CD14-positive monocyte (primary cell): ENCODE measurements at regions not wholly inside any gene's neighbourhood (a gene's known extent, or its start where the extent isn't known, plus 50 kb on each side); places are given as distances from the start of the nearest gene placed in this dataset.

Source experiments
- DNase-seq, 3 donors: peaks; one replicate each; pipeline ENCODE4 v3.0.0-alpha.2; 2011 to 2022
- H2AFZ ChIP-seq: 2 replicates; pipeline ENCODE4 v1.6.0; 2012; ENCODE audit warnings: mild to moderate bottlenecking, low read depth, low read length, inconsistent platforms; ENCODE audit not compliant: insufficient read depth, poor library complexity, severe bottlenecking
- H3K27ac ChIP-seq, 2 donors: 1 replicate in 1 of 2; 2 replicates in 1 of 2; pipeline ENCODE4 v1.5.1; 2012 to 2013; ENCODE audit warnings: low read length in 2 of 2, control low read depth in 1 of 2, inconsistent platforms in 1 of 2, low read depth in 1 of 2, mild to moderate bottlenecking in 1 of 2
- H3K27me3 ChIP-seq, 2 donors: one replicate each; pipeline versions ENCODE4 v1.6.0 to v1.6.1; 2011 to 2013; ENCODE audit warnings: low read length in 2 of 2; ENCODE audit not compliant: control insufficient read depth in 2 of 2, insufficient read depth in 2 of 2
- H3K36me3 ChIP-seq, 2 donors: replicated peaks in 1 of 2; 1 replicate in 1 of 2; 2 replicates in 1 of 2; pipeline versions ENCODE4 v1.5.1 to v1.6.1; 2012 to 2013; ENCODE audit warnings: low read length in 2 of 2, control low read depth in 1 of 2, inconsistent platforms in 1 of 2, mild to moderate bottlenecking in 1 of 2; ENCODE audit not compliant: insufficient read depth in 2 of 2, control insufficient read depth in 1 of 2
- H3K4me1 ChIP-seq, 2 donors: 1 replicate in 1 of 2; 2 replicates in 1 of 2; pipeline versions ENCODE4 v1.5.1 to v1.6.1; 2012 to 2013; ENCODE audit warnings: low read length in 2 of 2, control low read depth in 1 of 2, inconsistent platforms in 1 of 2, mild to moderate bottlenecking in 1 of 2, moderate library complexity in 1 of 2; ENCODE audit not compliant: insufficient read depth in 2 of 2, control insufficient read depth in 1 of 2
- H3K4me2 ChIP-seq: replicated peaks from 2 replicates; pipeline ENCODE3; 2012; ENCODE audit warnings: low read length, moderate library complexity, mild to moderate bottlenecking; ENCODE audit not compliant: poor library complexity, severe bottlenecking; ENCODE audit errors: extremely low read depth
- H3K4me3 ChIP-seq, 3 experiments: fragments of 200-600 bp in 1 of 3; sonication (generic) in 1 of 3; replicated peaks in 1 of 3; 1 replicate in 2 of 3; 2 replicates in 1 of 3; pipeline ENCODE4 v1.5.1; 2011 to 2013; ENCODE audit warnings: low read length in 3 of 3, mild to moderate bottlenecking in 3 of 3, control low read depth in 2 of 3, low read depth in 2 of 3, inconsistent platforms in 1 of 3, moderate library complexity in 1 of 3
- H3K79me2 ChIP-seq: 2 replicates; pipeline ENCODE4 v1.6.0; 2012; ENCODE audit warnings: mild to moderate bottlenecking, control low read depth, inconsistent platforms, low read length, moderate library complexity; ENCODE audit not compliant: insufficient read depth
- H3K9ac ChIP-seq: 2 replicates; pipeline ENCODE4 v1.6.0; 2017; ENCODE audit warnings: low read length, mild to moderate bottlenecking; ENCODE audit not compliant: insufficient read depth, poor library complexity, severe bottlenecking
- H3K9me3 ChIP-seq, 2 donors: replicated peaks in 1 of 2; 1 replicate in 1 of 2; 2 replicates in 1 of 2; pipeline versions ENCODE4 v1.5.1 to v1.6.1; 2012 to 2013; ENCODE audit warnings: low read length in 2 of 2, control low read depth in 1 of 2; ENCODE audit not compliant: control insufficient read depth in 1 of 2, insufficient read depth in 1 of 2
- H4K20me1 ChIP-seq: 2 replicates; pipeline ENCODE4 v1.6.0; 2012; ENCODE audit warnings: mild to moderate bottlenecking, low read length, control low read depth, moderate library complexity; ENCODE audit not compliant: insufficient read depth
- H3K27ac Mint-ChIP-seq, 7 donors: one replicate each; pipeline ENCODE4 v1.8.0; 2020; ENCODE audit warnings: mild to moderate bottlenecking in 7 of 7, mixed read lengths in 7 of 7, moderate library complexity in 6 of 7, inconsistent platforms in 2 of 7
- H3K27me3 Mint-ChIP-seq, 3 donors: one replicate each; pipeline ENCODE4 v1.8.0; 2021 to 2022; ENCODE audit warnings: low read depth in 3 of 3, mild to moderate bottlenecking in 3 of 3, mixed read lengths in 3 of 3, moderate library complexity in 3 of 3, inconsistent platforms in 1 of 3
- H3K36me3 Mint-ChIP-seq, 2 donors: one replicate each; pipeline ENCODE4 v1.8.0; 2020; ENCODE audit warnings: mixed read lengths in 2 of 2, inconsistent platforms in 1 of 2, mild to moderate bottlenecking in 1 of 2
- H3K4me1 Mint-ChIP-seq: one replicate; pipeline ENCODE4 v1.8.0; 2020; ENCODE audit warnings: mild to moderate bottlenecking, mixed read lengths
- H3K4me3 Mint-ChIP-seq, 2 donors: one replicate each; pipeline ENCODE4 v1.8.0; 2020; ENCODE audit warnings: mild to moderate bottlenecking in 2 of 2, mixed read lengths in 2 of 2, moderate library complexity in 1 of 2
- H3K9me3 Mint-ChIP-seq, 7 donors: one replicate each; pipeline ENCODE4 v1.8.0; 2020 to 2022; ENCODE audit warnings: mixed read lengths in 7 of 7, mild to moderate bottlenecking in 6 of 7, moderate library complexity in 6 of 7, inconsistent platforms in 2 of 7
- CTCF ChIP-seq: fragments of 200-600 bp; IDR thresholded peaks from one replicate; pipeline ENCODE4 v1.8.0; 2022; ENCODE audit warnings: antibody characterized with exemption, mild to moderate bottlenecking
- WGBS: methylation state at CpG from one replicate; pipeline ENCODE4 v1.1.5; 2013; ENCODE audit warnings: missing lambda C conversion rate; ENCODE audit not compliant: insufficient coverage; 5-methylcytosine and 5-hydroxymethylcytosine counted together
- intact Hi-C, 2 donors: fragments of 100-400 bp; cut with micrococcal nuclease; formaldehyde crosslinking; loops; one replicate each; pipeline versions ENCODE4 v1.15.0 to v1.15.1; 2023

GRCh38 chr4:89369581-89369980 lies 62.0 kb upstream of the GPRIN3 start:
- Histone ChIP-seq H3K36me3 (no peaks in the 10 kb centered on the region), H3K27ac (peak overlapping the region; percentile 13 to 66), H3K4me2 (peak overlapping the region; percentile 8), H2AFZ (peak overlapping the region; percentile 23), H3K9me3 (peaks cover 0 to 2% of the 10 kb centered on the region in 2 donors), H3K9ac (no peak overlapping the region), H3K79me2 (no peaks in the 10 kb centered on the region), H3K27me3 (no peaks in the 10 kb centered on the region), H3K4me1 (peaks cover 25 to 30% of the 10 kb centered on the region in 2 donors), H3K4me3 (peak overlapping the region in 1 of 3 experiments; percentile 32), H4K20me1 (no peaks in the 10 kb centered on the region)
- Mint-ChIP-seq H3K27ac (peak overlapping the region; percentile 7 to 75 (median 28)), H3K4me3 (peak overlapping the region in 1 of 2 donors; percentile 59), H3K9me3 (peaks cover 0 to 3% (median 0%) of the 10 kb centered on the region in 7 donors), H3K4me1 (peaks cover 27% of the 10 kb centered on the region), H3K27me3 (peaks cover 0 to 2% (median 0%) of the 10 kb centered on the region in 3 donors), H3K36me3 (no peaks in the 10 kb centered on the region)
- no peak for TF ChIP-seq CTCF
- no CpG with 5 or more reads among the region's 2 CpGs for WGBS
- intact Hi-C loops, result no loop called here
- no peak for DNase-seq

- H3K4me1 ChIP-seq, result peaks cover 25 to 30% of the 10 kb centered on the region in 2 donors
- H2AFZ ChIP-seq, result no peak overlapping the region
- H3K4me3 Mint-ChIP-seq, result peak overlapping the region in 1 of 2 donors; percentile 11
- H3K4me2 ChIP-seq, result peak overlapping the region; percentile 8
- H3K27me3 ChIP-seq, result no peaks in the 10 kb centered on the region
- H3K4me1 Mint-ChIP-seq, result peaks cover 27% of the 10 kb centered on the region
- TF ChIP-seq CTCF, result no peak
- peaks cover 0 to 2% (median 0%) of the 10 kb centered on the region in 3 donors for H3K27me3 Mint-ChIP-seq
- H3K27ac ChIP-seq, result peak overlapping the region in 1 of 2 donors; percentile 66
- peaks cover 0 to 5% (median 2%) of the 10 kb centered on the region in 7 donors for H3K9me3 Mint-ChIP-seq
- no peak overlapping the region for H3K9ac ChIP-seq
- H3K36me3 ChIP-seq, result no peaks in the 10 kb centered on the region
- H3K4me3 ChIP-seq, result no peak overlapping the region
- H3K36me3 Mint-ChIP-seq, result no peaks in the 10 kb centered on the region
- H3K79me2 ChIP-seq, result no peaks in the 10 kb centered on the region
- peaks cover 0 to 3% of the 10 kb centered on the region in 2 donors for H3K9me3 ChIP-seq
- 87% methylated on average over 2 of the region's 2 CpGs for WGBS
- intact Hi-C loops, result no loop called here
- H3K27ac Mint-ChIP-seq, result peak overlapping the region in 6 of 7 donors; percentile 17 to 60 (median 41)
- DNase-seq, result peak; percentile 9 to 36 (median 20)
- H4K20me1 ChIP-seq, result no peaks in the 10 kb centered on the region
Measured at GRCh38 chr4:89368861-89369260, 61.3 kb upstream of the GPRIN3 start.
